ENCODE measurements at regions not wholly inside any gene's neighbourhood (a gene's known extent, or its start where the extent isn't known, plus 50 kb on each side); places are given as distances from the start of the nearest gene placed in this dataset.
"Not testable (repeated sequence)": the region's sequence is repeated elsewhere in the genome, so short reads cannot be mapped to it uniquely, and the experiment has no call there.

DNA sequence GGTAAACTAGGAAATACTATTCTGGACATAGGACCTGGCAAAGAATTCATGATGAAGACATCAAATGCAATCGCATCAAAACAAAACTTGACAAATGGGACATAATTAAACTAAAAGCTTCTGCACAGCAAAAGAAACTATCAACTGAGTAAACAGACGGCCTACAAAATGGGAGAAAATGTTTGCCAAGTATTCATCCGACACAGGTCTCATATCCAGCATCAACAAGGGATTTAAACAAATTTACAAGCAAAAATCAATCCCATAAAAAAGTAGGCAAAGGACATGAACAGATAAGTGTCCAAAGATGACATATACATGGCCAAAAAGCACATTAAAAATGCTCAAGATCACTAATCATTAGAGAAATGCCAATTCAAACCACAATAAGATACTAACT lies 1088.9 kb downstream of the NAALADL2 start:
- H3K9ac ChIP-seq = no peak overlapping the region
- peaks cover 8% of the 10 kb centered on the region for H3K4me1 ChIP-seq (ENCODE audit: insufficient read depth)
- H3K4me2 ChIP-seq (ENCODE audit: unreplicated experiment) = no peak overlapping the region
- no peaks in the 10 kb centered on the region for H3K9me3 ChIP-seq (ENCODE audit: low read depth)
- no peaks in the 10 kb centered on the region for H3K36me3 ChIP-seq (ENCODE audit: low read depth)
- H3F3A ChIP-seq (ENCODE audit: insufficient read depth) = 0 out of 2 replicates have a peak, but pooled peaks cover 8% of the 10 kb centered on the region
- no peak for DNase-seq
- H4K20me1 ChIP-seq (ENCODE audit: insufficient read depth) = no peaks in the 10 kb centered on the region
- TF ChIP-seq EZH2phosphoT487 (IDR thresholded peaks at IDR 0.05; ENCODE audit: insufficient read depth, low read depth) (no peak), EZH2 (IDR thresholded peaks at IDR 0.05; ENCODE audit: insufficient read depth, poor library complexity, severe bottlenecking) (no peak)
- no peaks in the 10 kb centered on the region for H3K9me2 ChIP-seq (ENCODE audit: insufficient read depth)
- H3K27ac ChIP-seq = no peak overlapping the region
- H3K4me3 ChIP-seq = no peak overlapping the region
- 81 to 86% methylated on average over 3 of the region's 3 CpGs for WGBS, 2 experiments (ENCODE audit: low coverage in 1 of 2, low lambda C conversion rate in 2 of 2, missing lambda C conversion rate in 2 of 2)
- in situ Hi-C loops (cut with MboI) = no loop called here
- H3K79me2 ChIP-seq (ENCODE audit: insufficient read depth) = no peaks in the 10 kb centered on the region
- H2AFZ ChIP-seq = no peak overlapping the region
- H3K27me3 ChIP-seq (replicated peaks; ENCODE audit: insufficient read depth) = no peaks in the 10 kb centered on the region

- Histone ChIP-seq H3K27me3 (replicated peaks; ENCODE audit: insufficient read depth) (no peaks in the 10 kb centered on the region), H3K9me3 (ENCODE audit: low read depth) (no peaks in the 10 kb centered on the region), H3K4me1 (ENCODE audit: insufficient read depth) (no peaks in the 10 kb centered on the region), H3K27ac (no peak overlapping the region), H3K9me2 (ENCODE audit: insufficient read depth) (no peaks in the 10 kb centered on the region), H2AFZ (no peak overlapping the region), H3K36me3 (ENCODE audit: low read depth) (no peaks in the 10 kb centered on the region), H3K4me3 (no peak overlapping the region), H4K20me1 (ENCODE audit: insufficient read depth) (no peaks in the 10 kb centered on the region), H3K4me2 (ENCODE audit: unreplicated experiment) (no peak overlapping the region), H3K9ac (no peak overlapping the region), H3K79me2 (ENCODE audit: insufficient read depth) (no peaks in the 10 kb centered on the region), H3F3A (ENCODE audit: insufficient read depth) (no peaks in the 10 kb centered on the region)
- DNase-seq = no peak
- TF ChIP-seq EZH2 (IDR thresholded peaks at IDR 0.05; ENCODE audit: insufficient read depth, poor library complexity, severe bottlenecking) (no peak), EZH2phosphoT487 (IDR thresholded peaks at IDR 0.05; ENCODE audit: insufficient read depth, low read depth) (no peak)
- in situ Hi-C loops (cut with MboI) = no loop called here
These were observed 1082.2 kb downstream of the NAALADL2 start for GRCh38 chr3:175941352-175941751.

DNA sequence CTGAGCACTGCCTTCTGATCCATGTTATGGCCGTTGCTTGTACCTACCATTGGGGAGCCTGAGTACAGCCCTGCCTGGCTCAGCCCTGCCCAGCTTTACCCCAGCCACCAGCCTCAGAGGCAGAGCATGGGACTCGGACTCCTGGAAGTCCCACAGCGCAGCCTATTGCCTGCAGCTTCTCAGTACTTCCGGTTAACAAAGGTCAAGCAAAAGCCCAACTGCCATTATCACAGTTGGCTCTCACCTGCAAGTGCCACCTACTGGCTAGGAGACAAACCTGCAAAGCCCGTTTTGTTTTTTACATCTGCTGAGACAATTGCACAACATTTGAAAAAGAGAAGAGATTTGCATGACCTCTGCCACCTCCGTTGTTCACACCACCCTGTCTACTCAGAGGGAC lies 1081.7 kb downstream of the NAALADL2 start:
- DNase-seq = no peak
- Histone ChIP-seq H3K9me3 (ENCODE audit: low read depth) (no peaks in the 10 kb centered on the region), H3K9me2 (ENCODE audit: insufficient read depth) (no peaks in the 10 kb centered on the region), H3K4me3 (no peak overlapping the region), H3K79me2 (ENCODE audit: insufficient read depth) (no peaks in the 10 kb centered on the region), H3F3A (ENCODE audit: insufficient read depth) (no peaks in the 10 kb centered on the region), H3K4me1 (ENCODE audit: insufficient read depth) (no peaks in the 10 kb centered on the region), H3K27ac (no peak overlapping the region), H2AFZ (no peak overlapping the region), H3K4me2 (ENCODE audit: unreplicated experiment) (no peak overlapping the region), H3K9ac (no peak overlapping the region), H3K36me3 (ENCODE audit: low read depth) (no peaks in the 10 kb centered on the region), H4K20me1 (ENCODE audit: insufficient read depth) (no peaks in the 10 kb centered on the region), H3K27me3 (replicated peaks; ENCODE audit: insufficient read depth) (no peaks in the 10 kb centered on the region)
- WGBS, 2 experiments (ENCODE audit: low coverage in 1 of 2, low lambda C conversion rate in 2 of 2, missing lambda C conversion rate in 2 of 2) = 74 to 75% methylated on average over 6 of the region's 6 CpGs
- TF ChIP-seq EZH2phosphoT487 (IDR thresholded peaks at IDR 0.05; ENCODE audit: insufficient read depth, low read depth) (no peak), EZH2 (IDR thresholded peaks at IDR 0.05; ENCODE audit: insufficient read depth, poor library complexity, severe bottlenecking) (no peak)
- in situ Hi-C loops (cut with MboI) = no loop called here

DNA sequence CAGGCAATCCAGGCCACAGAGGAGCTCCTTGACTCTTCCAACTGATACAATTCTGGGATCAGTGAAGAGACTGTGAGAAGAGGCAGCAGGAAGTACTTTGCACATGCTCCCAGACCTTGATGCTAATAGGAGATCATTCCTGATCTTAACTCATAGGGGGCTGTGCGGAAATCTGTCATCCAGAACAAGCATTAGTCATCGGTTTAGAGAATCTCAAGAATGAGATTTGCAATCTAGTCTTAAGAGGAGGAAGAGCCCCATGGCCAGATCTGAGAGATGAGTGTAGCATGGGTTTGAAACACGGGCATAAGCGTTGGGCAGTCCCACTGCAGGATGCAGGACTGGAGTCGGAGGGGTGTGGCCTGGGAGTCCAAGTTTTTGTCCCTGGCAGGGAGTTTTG lies 1081.1 kb downstream of the NAALADL2 start:
- no peak overlapping the region for H3K9ac ChIP-seq
- in situ Hi-C loops (cut with MboI) = no loop called here
- H2AFZ ChIP-seq = no peak overlapping the region
- H4K20me1 ChIP-seq (ENCODE audit: insufficient read depth) = no peaks in the 10 kb centered on the region
- H3K9me3 ChIP-seq (ENCODE audit: low read depth) = no peaks in the 10 kb centered on the region
- TF ChIP-seq EZH2phosphoT487 (IDR thresholded peaks at IDR 0.05; ENCODE audit: insufficient read depth, low read depth) (no peak), EZH2 (IDR thresholded peaks at IDR 0.05; ENCODE audit: insufficient read depth, poor library complexity, severe bottlenecking) (no peak)
- peak; percentile 13 for DNase-seq
- no peak overlapping the region for H3K4me3 ChIP-seq
- H3K4me2 ChIP-seq (ENCODE audit: unreplicated experiment) = no peak overlapping the region
- no peak overlapping the region for H3K27ac ChIP-seq
- H3K9me2 ChIP-seq (ENCODE audit: insufficient read depth) = no peaks in the 10 kb centered on the region
- no peaks in the 10 kb centered on the region for H3F3A ChIP-seq (ENCODE audit: insufficient read depth)
- H3K36me3 ChIP-seq (ENCODE audit: low read depth) = no peaks in the 10 kb centered on the region
- no peaks in the 10 kb centered on the region for H3K4me1 ChIP-seq (ENCODE audit: insufficient read depth)
- H3K27me3 ChIP-seq (replicated peaks; ENCODE audit: insufficient read depth) = no peaks in the 10 kb centered on the region
- no peaks in the 10 kb centered on the region for H3K79me2 ChIP-seq (ENCODE audit: insufficient read depth)
- WGBS, 2 experiments (ENCODE audit: low coverage in 1 of 2, low lambda C conversion rate in 2 of 2, missing lambda C conversion rate in 2 of 2) = 65 to 68% methylated on average over 5 of the region's 5 CpGs

DNA sequence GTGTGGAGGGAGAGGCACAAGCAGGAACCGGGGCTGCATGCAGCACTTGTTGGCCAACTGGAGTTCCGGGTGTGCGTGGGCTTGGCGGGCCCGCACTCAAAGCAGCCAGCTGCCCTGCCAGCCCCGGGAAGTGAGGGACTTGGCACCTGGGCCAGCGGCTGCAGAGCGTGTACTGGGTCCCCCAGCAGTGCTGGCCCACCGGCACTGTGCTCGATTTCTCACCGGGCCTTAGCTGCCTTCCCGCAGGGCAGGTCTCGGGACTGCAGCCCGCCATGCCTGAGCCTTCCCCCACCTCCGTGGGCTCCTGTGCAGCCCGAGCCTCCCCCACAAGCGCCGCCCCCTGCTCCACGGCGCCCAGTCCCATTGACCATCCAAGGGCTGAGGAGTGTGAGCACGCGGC lies 1078.2 kb downstream of the NAALADL2 start:
- H3K79me2 ChIP-seq (ENCODE audit: insufficient read depth); H4K20me1 ChIP-seq (ENCODE audit: insufficient read depth); in situ Hi-C loops (cut with MboI); H3K9me3 ChIP-seq (ENCODE audit: low read depth); H3K27ac ChIP-seq; H3K4me1 ChIP-seq (ENCODE audit: insufficient read depth); DNase-seq; H3F3A ChIP-seq (ENCODE audit: insufficient read depth); H2AFZ ChIP-seq; H3K9me2 ChIP-seq (ENCODE audit: insufficient read depth); H3K36me3 ChIP-seq (ENCODE audit: low read depth); H3K4me3 ChIP-seq; H3K4me2 ChIP-seq (ENCODE audit: unreplicated experiment); H3K9ac ChIP-seq; H3K27me3 ChIP-seq (replicated peaks; ENCODE audit: insufficient read depth): not testable (repeated sequence)
- WGBS, 2 experiments (ENCODE audit: low coverage in 1 of 2, low lambda C conversion rate in 2 of 2, missing lambda C conversion rate in 2 of 2) = 83 to 88% methylated on average over 14 to 16 of the region's 22 CpGs
